HEK293T (cell line): ENCODE measurements at regions not wholly inside any gene's neighbourhood (a gene's known extent, or its start where the extent isn't known, plus 50 kb on each side); places are given as distances from the start of the nearest gene placed in this dataset.
"Not testable (repeated sequence)": the region's sequence is repeated elsewhere in the genome, so short reads cannot be mapped to it uniquely, and the experiment has no call there.

ENCODE experiments used
- CTCF ChIA-PET: fragments of 350-600 bp; formaldehyde crosslinking; extraction: SDS; loops from one replicate; lab custom pipeline; 2021; ENCODE audit warnings: antibody characterized with exemption, inconsistent platforms; lab: Yijun Ruan, JAX
- POLR2A ChIA-PET: fragments of 350-600 bp; formaldehyde crosslinking; extraction: SDS; loops from one replicate; lab custom pipeline; 2020; ENCODE audit warnings: antibody characterized with exemption, inconsistent platforms; lab: Yijun Ruan, JAX
- DNase-seq: peaks from one replicate; pipeline ENCODE4 v3.0.0; 2012; ENCODE audit warnings: mixed read lengths; ENCODE audit errors: extremely low spot score
- ARNT ChIP-seq: fragments of 450-650 bp; IDR thresholded peaks from 2 replicates; pipeline ENCODE4 v1.6.1; 2017; ENCODE audit warnings: mild to moderate bottlenecking
- BHLHE40 ChIP-seq: fragments of 450-650 bp; IDR thresholded peaks from 2 replicates; pipeline ENCODE4 v1.6.1; 2016; ENCODE audit warnings: mild to moderate bottlenecking, moderate library complexity, borderline replicate concordance
- CTBP1 ChIP-seq: fragments of 450-650 bp; IDR thresholded peaks from 2 replicates; pipeline ENCODE4 v1.6.1; 2016; ENCODE audit warnings: borderline replicate concordance
- ELF4 ChIP-seq: fragments of 450-650 bp; IDR thresholded peaks from 2 replicates; pipeline ENCODE4 v1.6.1; 2017; ENCODE audit warnings: antibody characterized with exemption
- FOXA1 ChIP-seq: fragments of 450-650 bp; IDR thresholded peaks from 2 replicates; pipeline ENCODE4 v1.6.1; 2016; ENCODE audit warnings: mild to moderate bottlenecking
- FOXK2 ChIP-seq: fragments of 450-650 bp; IDR thresholded peaks from 2 replicates; pipeline ENCODE4 v1.6.1; 2016; ENCODE audit warnings: mild to moderate bottlenecking
- FOXM1 ChIP-seq: fragments of 450-650 bp; IDR thresholded peaks from 2 replicates; pipeline ENCODE4 v1.6.1; 2017; ENCODE audit warnings: mild to moderate bottlenecking, borderline replicate concordance
- HDGF ChIP-seq: fragments of 450-650 bp; IDR thresholded peaks from 2 replicates; pipeline ENCODE4 v1.6.1; 2017; ENCODE audit warnings: antibody characterized with exemption, borderline replicate concordance
- L3MBTL2 ChIP-seq: fragments of 450-650 bp; conservative IDR thresholded peaks from 2 replicates; pipeline ENCODE4 v1.6.1; 2016; ENCODE audit warnings: mild to moderate bottlenecking
- LEF1 ChIP-seq: fragments of 450-650 bp; IDR thresholded peaks from 2 replicates; pipeline ENCODE4 v1.6.1; 2017; ENCODE audit warnings: mild to moderate bottlenecking, borderline replicate concordance
- NFRKB ChIP-seq: fragments of 450-650 bp; IDR thresholded peaks from 2 replicates; pipeline ENCODE4 v1.6.1; 2016; ENCODE audit warnings: mild to moderate bottlenecking, moderate library complexity
- PKNOX1 ChIP-seq: fragments of 450-650 bp; IDR thresholded peaks from 2 replicates; pipeline ENCODE4 v1.6.1; 2016
- SP1 ChIP-seq: fragments of 450-650 bp; IDR thresholded peaks from 2 replicates; pipeline ENCODE4 v1.6.1; 2017
- SUZ12 ChIP-seq: fragments of 450-650 bp; IDR thresholded peaks from 2 replicates; pipeline ENCODE4 v1.6.1; 2016; ENCODE audit warnings: mild to moderate bottlenecking
- TARDBP ChIP-seq: fragments of 450-650 bp; IDR thresholded peaks from 2 replicates; pipeline ENCODE4 v1.6.1; 2016
- ZNF384 ChIP-seq: fragments of 450-650 bp; IDR thresholded peaks from 2 replicates; pipeline ENCODE4 v1.6.1; 2016

GRCh38 chr5:114148253-114148652 lies 213.6 kb upstream of the KCNN2 start:
- POLR2A ChIA-PET = no interaction called here
- no peak for DNase-seq
- CTCF ChIA-PET = no interaction called here
- no peak for TF ChIP-seq FOXA1
- no peak for TF ChIP-seq NFRKB
- no peak for TF ChIP-seq FOXM1
- no peak for TF ChIP-seq ZNF384
- no peak for TF ChIP-seq ELF4
- TF ChIP-seq TARDBP = no peak
- TF ChIP-seq HDGF = no peak
- no peak for TF ChIP-seq SUZ12
- no peak for TF ChIP-seq BHLHE40
- no peak for TF ChIP-seq CTBP1
- no peak for TF ChIP-seq ARNT
- TF ChIP-seq SP1 = no peak
- no peak for TF ChIP-seq L3MBTL2
- no peak for TF ChIP-seq FOXK2
- no peak for TF ChIP-seq LEF1
- no peak for TF ChIP-seq PKNOX1

GRCh38 chr5:114148728-114149127 lies 213.1 kb upstream of the KCNN2 start:
- DNase-seq = not testable (repeated sequence)

GRCh38 chr5:114152656-114153360 lies 209.1 kb upstream of the KCNN2 start:
- DNase-seq = no peak
- ChIA-PET POLR2A (no interaction called here), CTCF (no interaction called here)
- TF ChIP-seq L3MBTL2 (no peak), FOXK2 (no peak), BHLHE40 (no peak), SP1 (no peak), FOXM1 (no peak), PKNOX1 (no peak), FOXA1 (no peak), TARDBP (no peak), ARNT (no peak), ELF4 (no peak), SUZ12 (no peak), CTBP1 (no peak), ZNF384 (no peak)

More at GRCh38 chr5:114148728-114149127, 213.1 kb upstream of the KCNN2 start:
- CTCF ChIA-PET, POLR2A ChIA-PET: not testable (repeated sequence)

GRCh38 chr5:114153392-114153791 lies 208.5 kb upstream of the KCNN2 start:
- TF ChIP-seq BHLHE40 (no peak), ZNF384 (no peak), TARDBP (no peak), LEF1 (no peak), FOXM1 (no peak), NFRKB (no peak), FOXK2 (no peak), L3MBTL2 (no peak), ELF4 (no peak), PKNOX1 (no peak), FOXA1 (no peak), ARNT (no peak), SUZ12 (no peak), HDGF (no peak), CTBP1 (no peak), SP1 (no peak)
- no peak for DNase-seq
- CTCF ChIA-PET = no interaction called here
- POLR2A ChIA-PET = no interaction called here

- TF ChIP-seq FOXM1 (no peak), ELF4 (no peak), PKNOX1 (no peak), HDGF (no peak), ARNT (no peak), ZNF384 (no peak), SP1 (no peak)
- POLR2A ChIA-PET = no interaction called here
- CTCF ChIA-PET = no interaction called here
- DNase-seq = no peak
Observed at GRCh38 chr5:114153833-114154232, 208.0 kb upstream of the KCNN2 start.

- ChIA-PET POLR2A (no interaction called here), CTCF (no interaction called here)
- no peak for TF ChIP-seq ZNF384
- TF ChIP-seq FOXK2 = no peak
- no peak for TF ChIP-seq HDGF
- no peak for TF ChIP-seq LEF1
- no peak for TF ChIP-seq FOXA1
- TF ChIP-seq L3MBTL2 = no peak
- no peak for TF ChIP-seq SP1
- TF ChIP-seq TARDBP = no peak
- TF ChIP-seq NFRKB = no peak
- TF ChIP-seq FOXM1 = no peak
- no peak for TF ChIP-seq ARNT
- no peak for TF ChIP-seq CTBP1
- no peak for TF ChIP-seq ELF4
- no peak for TF ChIP-seq PKNOX1
- no peak for TF ChIP-seq BHLHE40
- no peak for TF ChIP-seq SUZ12
- no peak for DNase-seq
Observed at GRCh38 chr5:114166081-114166480, 195.8 kb upstream of the KCNN2 start.
